ENCODE measurements at regions not wholly inside any gene's neighbourhood (a gene's known extent, or its start where the extent isn't known, plus 50 kb on each side); places are given as distances from the start of the nearest gene placed in this dataset.

DNA sequence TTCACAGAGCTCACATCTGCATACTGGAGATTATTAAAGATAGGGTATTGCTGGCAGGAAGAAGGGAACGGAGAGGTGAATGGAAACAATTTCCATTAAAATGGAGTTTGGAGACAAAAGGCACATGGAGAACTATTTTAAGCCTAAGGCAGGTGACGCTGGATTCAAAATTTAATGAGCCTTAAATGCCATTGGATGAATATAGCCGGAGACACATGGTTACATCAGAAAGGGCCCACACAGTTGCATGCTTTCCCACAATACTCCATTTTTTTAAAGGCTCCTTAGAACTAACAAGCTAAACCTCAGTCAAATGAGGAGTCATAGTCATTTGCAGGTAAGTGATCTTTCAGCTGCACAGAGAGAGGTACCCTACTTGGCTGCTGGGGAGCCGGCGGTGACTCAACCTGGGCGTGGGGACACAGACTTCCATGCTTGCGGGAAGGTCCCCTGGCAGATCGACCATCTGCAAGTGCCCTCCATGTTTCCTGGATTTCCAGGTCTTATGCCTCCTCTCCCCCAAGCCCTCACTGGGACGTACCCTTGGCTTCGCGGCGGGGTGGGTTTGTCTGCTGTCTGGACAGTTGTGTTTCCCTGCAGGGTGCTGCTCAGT is 259.2 kb downstream of the CBLN1 start:
- no peak for DNase-seq

DNA sequence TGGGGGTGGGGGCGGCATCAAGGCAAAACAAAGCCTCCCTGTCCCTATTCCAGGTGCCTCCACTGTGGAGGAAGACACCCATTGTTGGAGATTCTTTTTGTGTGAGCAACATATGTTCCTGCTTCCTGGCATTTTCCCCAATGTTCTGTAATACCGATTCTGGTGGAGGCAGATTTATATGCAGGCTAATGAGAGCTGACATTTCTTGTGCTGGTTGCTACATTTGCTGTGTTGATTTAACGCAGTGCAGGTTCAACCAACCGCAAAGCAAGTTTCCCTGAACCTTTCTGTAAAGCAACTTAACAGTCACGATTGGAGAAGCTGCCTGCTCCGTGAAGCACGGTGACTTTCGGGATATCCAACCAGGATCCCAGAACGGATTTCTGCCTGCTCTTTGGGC is 260.5 kb downstream of the CBLN1 start:
- no peak for DNase-seq

DNA sequence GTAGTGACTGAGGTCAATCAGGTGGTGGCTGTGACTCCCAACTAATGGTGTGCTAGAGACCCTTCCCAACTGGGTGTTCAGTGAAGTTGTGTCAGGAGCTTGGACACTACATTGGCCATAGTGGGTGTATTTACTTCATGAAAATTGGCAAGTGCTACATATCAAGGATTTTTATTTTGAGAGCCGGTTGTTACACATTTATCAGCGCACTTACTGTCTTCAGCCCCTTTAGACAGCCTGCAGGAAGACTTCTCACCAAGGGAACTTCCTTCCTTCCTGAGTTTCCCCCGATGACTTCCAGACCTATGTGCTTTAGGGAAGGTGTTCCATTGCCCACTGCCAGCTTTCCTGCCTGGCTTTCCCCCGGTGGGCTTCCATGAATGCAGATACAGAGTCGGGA is 261.2 kb downstream of the CBLN1 start:
- DNase-seq, result no peak

DNA sequence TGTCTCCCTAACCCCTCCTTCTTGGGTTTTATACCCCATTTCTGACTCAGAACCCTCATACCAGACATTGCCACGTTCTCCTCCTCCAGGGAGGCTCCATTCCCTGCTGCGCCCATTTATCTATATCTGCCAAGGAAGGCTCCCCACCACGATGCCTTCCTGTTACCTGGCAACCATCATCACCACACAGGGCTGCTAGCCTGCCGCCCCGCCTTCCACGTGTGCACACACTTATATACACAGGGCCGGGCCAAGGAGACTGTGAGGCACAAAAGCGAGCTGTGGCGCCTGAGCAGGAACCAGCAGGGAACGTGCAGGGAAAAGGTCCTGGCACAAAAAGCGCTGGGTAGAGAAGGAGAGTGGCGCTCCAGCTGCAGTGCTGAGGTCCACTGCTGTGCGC is 261.8 kb downstream of the CBLN1 start:
- no peak for DNase-seq

GRCh38 chr16:49019081-49019633 is 262.5 kb downstream of the CBLN1 start:
- DNase-seq, result no peak

- DNase-seq, result no peak
Observed at GRCh38 chr16:49018259-49018931, 263.2 kb downstream of the CBLN1 start.

DNA sequence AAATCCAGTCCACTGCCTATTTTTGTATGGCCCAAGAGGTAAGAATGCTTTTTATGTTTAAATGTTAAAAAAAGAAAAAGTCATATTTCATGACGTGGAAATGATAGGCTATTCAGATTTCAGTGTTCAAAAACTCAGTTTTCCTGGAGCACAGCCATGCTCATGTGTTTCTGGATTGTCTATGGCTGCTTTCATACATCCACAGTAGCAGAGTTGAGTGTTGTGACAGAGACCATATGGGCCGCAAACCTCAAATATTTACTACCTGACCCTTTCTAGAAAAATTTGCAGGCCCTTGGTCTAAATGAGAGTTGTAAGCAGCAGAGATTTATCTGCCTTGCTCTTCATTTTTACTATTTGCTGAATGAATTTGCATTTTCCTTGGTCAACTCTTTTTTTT is 264.1 kb downstream of the CBLN1 start:
- DNase-seq, result no peak

- DNase-seq, result no peak
Observed at GRCh38 chr16:49016461-49016860, 265.2 kb downstream of the CBLN1 start.

DNA sequence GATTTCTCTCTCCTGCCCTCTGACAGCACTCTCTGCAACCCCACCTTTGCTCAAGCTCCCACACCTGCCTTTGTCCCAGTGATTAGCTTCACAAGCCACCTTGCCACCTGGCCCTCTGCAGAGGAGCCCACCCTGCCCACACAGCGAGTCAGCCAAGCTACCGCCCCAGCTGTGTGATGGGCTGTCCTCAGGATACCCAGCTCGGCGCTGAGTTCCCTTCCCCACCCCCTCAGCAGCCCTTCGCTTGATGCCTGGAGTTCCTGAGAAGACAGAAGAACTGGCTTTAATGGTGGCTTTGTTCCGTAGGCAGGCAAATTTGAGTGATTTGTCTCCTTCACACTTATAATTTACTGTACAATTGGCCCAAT is 266.4 kb downstream of the CBLN1 start:
- no peak for DNase-seq

DNA sequence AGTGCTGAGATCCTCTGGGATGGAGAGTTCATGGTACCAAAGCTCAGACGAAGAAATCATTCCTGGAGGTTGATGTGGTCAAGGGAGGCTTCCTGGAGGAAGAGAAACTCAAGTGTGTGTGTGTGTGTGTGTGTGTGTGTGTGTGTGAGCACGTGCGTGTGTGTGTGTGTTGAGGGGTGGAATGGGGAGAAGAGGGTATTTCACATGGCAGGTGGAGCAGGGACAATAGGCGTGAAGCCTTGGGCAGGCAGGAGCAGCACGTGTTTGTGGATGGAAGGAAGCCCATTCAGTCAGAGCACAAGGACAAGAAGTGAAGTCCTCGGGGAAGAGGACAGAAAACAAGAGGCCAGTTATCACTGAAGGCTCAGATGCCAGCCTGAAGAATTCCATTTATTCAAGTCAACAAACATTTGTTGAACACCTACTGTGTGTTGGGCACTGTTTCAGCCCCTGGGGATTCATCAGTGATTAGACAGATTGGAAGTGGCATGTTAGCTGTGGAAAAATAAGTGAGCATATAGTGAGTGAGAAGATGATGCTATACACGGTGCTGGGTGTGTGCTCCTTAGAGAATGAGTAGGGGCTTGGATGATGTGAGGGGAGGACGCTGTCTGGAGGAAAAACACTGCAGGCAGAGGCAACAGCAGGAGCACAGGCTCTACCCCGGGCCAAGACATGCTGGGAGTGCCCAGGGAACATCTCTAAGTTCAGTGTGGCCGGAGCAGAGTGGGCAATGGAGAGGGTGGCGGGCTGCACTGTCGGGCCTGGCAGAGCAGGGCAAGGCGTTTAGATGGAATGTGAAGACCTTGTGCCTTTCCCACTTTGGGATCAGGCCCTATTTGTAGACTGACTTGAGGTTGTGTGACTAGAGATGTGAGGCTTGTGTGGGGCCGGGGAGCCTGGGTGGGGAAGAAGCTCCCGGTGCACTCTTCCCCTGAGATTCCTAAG is 267.1 kb downstream of the CBLN1 start:
- DNase-seq, result no peak

DNA sequence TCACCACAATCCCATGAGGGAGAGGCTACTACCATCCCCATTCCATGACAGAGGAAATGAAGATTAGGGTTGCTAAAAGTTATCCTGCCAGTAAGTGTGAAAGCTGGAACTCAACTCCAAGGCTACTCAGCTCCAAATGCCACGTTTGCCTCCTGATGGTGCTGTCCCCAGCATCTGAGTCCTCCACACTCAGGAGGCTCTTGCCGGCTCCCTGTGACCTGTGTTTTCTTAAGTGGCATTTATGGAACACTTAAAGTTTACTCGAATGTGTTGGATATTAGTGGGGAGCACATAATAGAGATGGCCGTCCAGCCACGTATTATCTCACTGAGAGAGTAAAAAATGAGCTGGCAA is 267.9 kb downstream of the CBLN1 start:
- no peak for DNase-seq

GRCh38 chr16:49012961-49013726 is 268.5 kb downstream of the CBLN1 start:
- DNase-seq, result no peak

DNA sequence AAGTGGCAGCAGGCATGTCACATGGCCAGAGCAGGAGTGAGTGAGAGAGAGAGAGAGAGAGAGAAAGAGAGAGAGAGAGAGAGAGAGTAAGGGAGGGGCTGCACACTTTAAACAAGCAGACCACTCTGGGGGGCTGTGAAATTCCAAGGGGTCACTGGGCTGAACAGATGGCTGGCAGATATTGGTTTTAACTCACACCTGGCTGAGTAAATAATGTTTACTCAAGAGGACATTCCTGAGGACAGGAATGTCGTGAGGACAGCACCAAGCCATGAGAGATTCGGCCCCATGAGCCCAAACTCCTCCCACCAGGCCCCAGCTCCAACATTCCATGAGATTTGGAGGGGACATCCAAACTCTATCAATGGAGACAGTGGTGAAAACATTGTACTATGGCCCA is 269.7 kb downstream of the CBLN1 start:
- no peak for DNase-seq

DNA sequence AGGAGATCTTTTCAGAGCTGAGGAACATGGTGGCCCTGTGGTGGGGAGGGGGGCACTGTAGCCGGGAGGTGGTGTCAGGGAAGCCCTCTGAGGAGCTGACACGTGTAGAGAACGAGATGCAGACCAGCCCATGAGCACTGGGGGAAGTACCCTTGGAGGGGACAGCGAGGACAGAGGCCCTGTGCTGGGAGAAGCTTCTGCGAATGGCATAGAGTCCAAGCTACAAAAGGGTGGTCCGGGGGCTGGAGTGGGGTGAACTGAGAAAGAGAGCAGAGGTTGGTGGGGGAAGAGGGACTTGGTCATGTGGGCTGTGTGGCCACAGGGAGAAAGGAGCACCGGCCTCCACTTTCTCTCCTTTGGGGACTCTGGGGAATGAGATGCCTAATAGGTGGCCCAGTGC is 270.8 kb downstream of the CBLN1 start:
- DNase-seq, result no peak

DNA sequence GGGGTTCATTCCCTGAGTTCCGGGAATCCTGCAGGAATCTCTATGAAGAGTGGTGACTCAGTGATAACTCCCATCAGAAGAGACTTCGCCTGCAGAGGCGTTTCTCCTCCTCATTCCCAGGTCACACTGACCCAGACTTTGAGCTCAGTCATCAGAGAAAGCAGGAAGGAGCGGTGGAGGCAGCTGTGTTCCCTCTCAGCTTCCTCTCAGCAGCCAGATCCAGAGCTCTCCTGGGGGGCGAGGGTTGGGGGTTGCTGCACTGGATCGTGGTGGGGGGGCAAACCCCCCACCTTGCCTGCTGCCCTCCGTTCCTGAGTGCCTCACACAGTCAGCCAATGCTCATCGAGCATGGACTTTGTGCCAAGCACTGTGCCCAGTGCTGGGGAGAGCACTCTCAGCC is 271.2 kb downstream of the CBLN1 start:
- DNase-seq, result no peak

DNA sequence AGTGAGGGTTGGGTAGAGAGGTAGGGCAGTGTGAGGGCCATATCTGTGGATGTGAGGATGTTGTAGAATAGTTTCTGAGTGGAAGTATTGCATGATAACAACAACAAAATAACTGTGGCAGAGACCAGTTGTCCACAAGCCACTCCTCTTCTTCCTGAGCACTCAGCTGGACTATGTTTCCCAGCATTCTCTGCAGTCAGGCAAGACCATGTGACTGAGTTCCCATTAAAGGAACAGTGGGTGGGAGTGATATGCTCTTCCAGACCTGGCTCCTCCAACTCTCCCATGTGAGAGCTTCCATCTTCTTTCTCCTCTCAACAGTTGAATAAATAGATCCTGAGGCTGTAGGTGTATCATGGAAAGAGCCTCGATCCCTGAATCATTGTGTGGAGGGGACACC is 272.4 kb downstream of the CBLN1 start:
- DNase-seq, result no peak

- DNase-seq, result no peak
Observed at GRCh38 chr16:49003992-49004391, 277.6 kb downstream of the CBLN1 start.

GRCh38 chr16:49003022-49003421 is 278.6 kb downstream of the CBLN1 start:
- no peak for DNase-seq

- DNase-seq, result no peak
Observed at GRCh38 chr16:49000594-49000993, 281.0 kb downstream of the CBLN1 start.

- DNase-seq, result no peak
Observed at GRCh38 chr16:48999508-48999907, 282.1 kb downstream of the CBLN1 start.

DNA sequence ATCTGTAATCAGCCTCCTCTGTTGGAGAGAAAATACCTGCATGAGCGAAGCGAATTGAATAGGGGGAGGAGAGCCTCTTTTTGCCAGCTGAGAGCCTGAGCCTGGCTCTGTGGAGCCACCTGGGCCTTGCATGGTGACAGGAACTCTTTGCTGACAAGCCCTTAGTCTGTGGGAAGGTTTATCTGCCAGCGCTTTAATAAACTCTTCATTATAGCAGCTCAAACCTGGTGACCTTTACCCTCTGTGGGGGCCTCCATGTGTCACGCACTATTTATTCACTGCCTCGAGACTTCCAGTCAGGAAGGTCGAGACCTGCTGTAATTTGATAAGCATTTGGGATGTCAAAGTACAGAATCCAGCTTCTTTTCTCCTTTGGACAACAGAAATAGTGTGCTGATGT is 282.6 kb downstream of the CBLN1 start:
- DNase-seq, result no peak

GRCh38 chr16:48997946-48998345 is 283.7 kb downstream of the CBLN1 start:
- no peak for DNase-seq

- DNase-seq, result no peak
Observed at GRCh38 chr16:48997081-48997615, 284.5 kb downstream of the CBLN1 start.
